ENCODE measurements at regions not wholly inside any gene's neighbourhood (a gene's known extent, or its start where the extent isn't known, plus 50 kb on each side); places are given as distances from the start of the nearest gene placed in this dataset.

DNA sequence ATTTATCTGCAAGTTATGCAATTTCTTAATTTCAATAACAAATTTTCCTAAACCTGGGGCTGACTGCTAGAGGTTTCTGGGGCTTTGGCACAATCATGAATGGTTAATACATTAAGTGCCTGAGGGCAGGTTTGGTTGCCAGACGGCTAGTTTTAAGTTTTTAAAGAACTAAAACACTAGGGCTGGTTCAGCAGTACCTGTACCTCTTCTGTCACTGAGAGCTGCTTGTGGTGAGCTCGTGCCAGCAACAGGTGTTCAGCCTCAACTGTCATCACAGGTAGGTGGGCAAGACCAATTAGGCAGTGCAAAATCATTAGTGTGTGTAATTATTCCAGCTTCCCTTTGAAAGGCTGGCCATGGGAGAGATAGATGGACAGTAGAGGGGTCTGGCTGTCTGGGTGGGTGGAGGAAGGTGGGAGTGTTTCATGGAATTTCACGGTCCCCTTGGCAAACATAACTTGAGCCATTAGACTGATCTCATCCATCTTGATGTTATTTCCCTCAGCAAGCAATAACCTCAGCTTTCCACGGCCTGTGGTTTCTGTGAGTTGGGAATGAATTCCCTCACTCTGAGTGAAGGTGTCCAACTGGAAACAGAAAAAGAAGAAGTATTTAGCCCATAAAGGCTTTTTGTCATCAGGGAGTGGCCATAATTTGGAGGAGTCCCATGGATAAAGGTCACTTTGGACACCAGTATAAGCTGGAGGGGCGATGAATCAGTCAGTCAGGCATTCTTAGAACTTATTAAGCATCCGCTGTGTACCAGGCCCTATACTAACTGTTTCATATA, 114.8 kb downstream of the SNX19 start:
- Histone ChIP-seq H3K27ac (replicated peaks) (no peak overlapping the region), H3K4me3 (replicated peaks; ENCODE audit: insufficient read depth, low read length) (no peak overlapping the region), H3K27me3 (ENCODE audit: insufficient read depth, poor library complexity, severe bottlenecking) (peaks cover 2% of the 10 kb centered on the region)
- DNase-seq (ENCODE audit: low read depth in 1 of 2, low spot score in 1 of 2), result no peak
- TF ChIP-seq POLR2AphosphoS5 (IDR thresholded peaks at IDR 0.05; ENCODE audit: low read depth) (no peak), SPI1 (IDR thresholded peaks at IDR 0.05; ENCODE audit: borderline replicate concordance, low read depth) (no peak)
- TF ChIP-seq, protein P1, sequence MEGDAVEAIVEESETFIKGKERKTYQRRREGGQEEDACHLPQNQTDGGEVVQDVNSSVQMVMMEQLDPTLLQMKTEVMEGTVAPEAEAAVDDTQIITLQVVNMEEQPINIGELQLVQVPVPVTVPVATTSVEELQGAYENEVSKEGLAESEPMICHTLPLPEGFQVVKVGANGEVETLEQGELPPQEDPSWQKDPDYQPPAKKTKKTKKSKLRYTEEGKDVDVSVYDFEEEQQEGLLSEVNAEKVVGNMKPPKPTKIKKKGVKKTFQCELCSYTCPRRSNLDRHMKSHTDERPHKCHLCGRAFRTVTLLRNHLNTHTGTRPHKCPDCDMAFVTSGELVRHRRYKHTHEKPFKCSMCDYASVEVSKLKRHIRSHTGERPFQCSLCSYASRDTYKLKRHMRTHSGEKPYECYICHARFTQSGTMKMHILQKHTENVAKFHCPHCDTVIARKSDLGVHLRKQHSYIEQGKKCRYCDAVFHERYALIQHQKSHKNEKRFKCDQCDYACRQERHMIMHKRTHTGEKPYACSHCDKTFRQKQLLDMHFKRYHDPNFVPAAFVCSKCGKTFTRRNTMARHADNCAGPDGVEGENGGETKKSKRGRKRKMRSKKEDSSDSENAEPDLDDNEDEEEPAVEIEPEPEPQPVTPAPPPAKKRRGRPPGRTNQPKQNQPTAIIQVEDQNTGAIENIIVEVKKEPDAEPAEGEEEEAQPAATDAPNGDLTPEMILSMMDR (IDR thresholded peaks at IDR 0.05; ENCODE audit: insufficient read depth, low read length), result no peak

DNA sequence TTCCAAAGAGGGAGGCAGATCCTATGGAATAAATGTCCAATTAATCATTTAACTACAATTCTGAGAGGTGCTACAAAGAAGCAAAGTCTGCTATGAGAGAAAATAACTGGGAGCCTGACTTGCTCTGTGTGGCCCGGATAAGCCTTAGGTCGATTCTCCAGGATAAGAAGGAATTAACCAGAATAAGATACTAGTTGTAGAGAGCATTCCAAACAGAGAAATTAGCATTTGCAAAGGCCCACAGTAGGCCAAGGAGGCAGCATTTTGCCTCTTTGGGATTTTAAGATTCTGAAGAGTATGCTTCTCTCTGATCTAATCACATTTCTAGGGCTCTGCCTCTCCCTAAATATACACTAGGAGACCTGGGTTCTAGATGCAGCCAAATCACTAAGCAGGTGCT, 113.7 kb downstream of the SNX19 start:
- TF ChIP-seq, protein P2, sequence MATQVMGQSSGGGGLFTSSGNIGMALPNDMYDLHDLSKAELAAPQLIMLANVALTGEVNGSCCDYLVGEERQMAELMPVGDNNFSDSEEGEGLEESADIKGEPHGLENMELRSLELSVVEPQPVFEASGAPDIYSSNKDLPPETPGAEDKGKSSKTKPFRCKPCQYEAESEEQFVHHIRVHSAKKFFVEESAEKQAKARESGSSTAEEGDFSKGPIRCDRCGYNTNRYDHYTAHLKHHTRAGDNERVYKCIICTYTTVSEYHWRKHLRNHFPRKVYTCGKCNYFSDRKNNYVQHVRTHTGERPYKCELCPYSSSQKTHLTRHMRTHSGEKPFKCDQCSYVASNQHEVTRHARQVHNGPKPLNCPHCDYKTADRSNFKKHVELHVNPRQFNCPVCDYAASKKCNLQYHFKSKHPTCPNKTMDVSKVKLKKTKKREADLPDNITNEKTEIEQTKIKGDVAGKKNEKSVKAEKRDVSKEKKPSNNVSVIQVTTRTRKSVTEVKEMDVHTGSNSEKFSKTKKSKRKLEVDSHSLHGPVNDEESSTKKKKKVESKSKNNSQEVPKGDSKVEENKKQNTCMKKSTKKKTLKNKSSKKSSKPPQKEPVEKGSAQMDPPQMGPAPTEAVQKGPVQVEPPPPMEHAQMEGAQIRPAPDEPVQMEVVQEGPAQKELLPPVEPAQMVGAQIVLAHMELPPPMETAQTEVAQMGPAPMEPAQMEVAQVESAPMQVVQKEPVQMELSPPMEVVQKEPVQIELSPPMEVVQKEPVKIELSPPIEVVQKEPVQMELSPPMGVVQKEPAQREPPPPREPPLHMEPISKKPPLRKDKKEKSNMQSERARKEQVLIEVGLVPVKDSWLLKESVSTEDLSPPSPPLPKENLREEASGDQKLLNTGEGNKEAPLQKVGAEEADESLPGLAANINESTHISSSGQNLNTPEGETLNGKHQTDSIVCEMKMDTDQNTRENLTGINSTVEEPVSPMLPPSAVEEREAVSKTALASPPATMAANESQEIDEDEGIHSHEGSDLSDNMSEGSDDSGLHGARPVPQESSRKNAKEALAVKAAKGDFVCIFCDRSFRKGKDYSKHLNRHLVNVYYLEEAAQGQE (IDR thresholded peaks at IDR 0.05; ENCODE audit: insufficient replicate concordance, low read depth), result no peak
- TF ChIP-seq SPI1 (IDR thresholded peaks at IDR 0.05; ENCODE audit: borderline replicate concordance, low read depth) (no peak), POLR2AphosphoS5 (IDR thresholded peaks at IDR 0.05; ENCODE audit: low read depth) (no peak), GABPA (IDR thresholded peaks at IDR 0.05; ENCODE audit: low read depth) (no peak)
- TF ChIP-seq, protein P1 (IDR thresholded peaks at IDR 0.05; ENCODE audit: insufficient read depth, low read length), result no peak
- no peak for DNase-seq (ENCODE audit: low read depth in 1 of 2, low spot score in 1 of 2)
- Histone ChIP-seq H3K27ac (replicated peaks) (no peak overlapping the region), H3K4me3 (replicated peaks; ENCODE audit: insufficient read depth, low read length) (no peak overlapping the region), H3K27me3 (ENCODE audit: insufficient read depth, poor library complexity, severe bottlenecking) (peaks cover 2% of the 10 kb centered on the region)

DNA sequence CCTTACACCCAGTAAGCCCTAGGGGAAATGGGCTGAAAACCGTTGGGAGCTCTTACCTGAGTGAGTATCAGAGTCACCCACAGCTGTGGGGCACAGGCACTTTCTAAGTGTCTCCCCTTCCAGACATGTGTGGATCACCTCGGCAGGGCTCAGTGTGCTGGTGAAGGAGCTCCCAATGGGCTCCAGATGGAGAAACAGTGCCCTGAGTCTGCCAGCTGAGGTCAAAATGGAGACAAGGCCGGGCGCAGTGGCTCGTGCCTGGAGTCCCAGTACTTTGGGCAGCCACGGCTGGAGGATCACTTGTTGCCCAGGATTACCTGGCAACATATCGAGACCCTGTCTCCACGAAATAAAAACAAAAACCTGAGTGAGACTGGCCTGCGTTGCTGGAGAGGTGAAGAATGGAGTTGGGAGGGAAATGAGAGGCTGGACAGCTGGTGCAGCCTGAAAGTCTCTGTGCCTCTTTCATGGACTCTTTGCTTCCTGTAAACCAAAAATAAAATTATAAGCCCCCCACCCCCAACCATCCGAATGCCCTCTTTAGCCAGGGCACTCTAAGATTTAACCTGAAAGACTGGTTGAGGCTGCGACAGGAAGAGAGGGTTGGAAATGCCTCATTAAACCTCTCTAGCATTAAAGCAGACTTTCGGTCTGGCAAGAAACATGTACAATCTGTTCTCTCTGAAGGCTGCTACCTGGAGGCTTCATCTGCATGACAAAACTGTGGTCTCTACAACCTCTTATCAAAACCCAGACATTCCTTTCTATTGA, 111.8 kb downstream of the SNX19 start:
- no peak overlapping the region for H3K27ac ChIP-seq (replicated peaks)
- no peak overlapping the region for H3K4me3 ChIP-seq (replicated peaks; ENCODE audit: insufficient read depth, low read length)
- peaks cover 2% of the 10 kb centered on the region for H3K27me3 ChIP-seq (ENCODE audit: insufficient read depth, poor library complexity, severe bottlenecking)
- no peak for DNase-seq (ENCODE audit: low read depth in 1 of 2, low spot score in 1 of 2)
- TF ChIP-seq, protein P2 (IDR thresholded peaks at IDR 0.05; ENCODE audit: insufficient replicate concordance, low read depth), result no peak
- TF ChIP-seq POLR2AphosphoS5 (IDR thresholded peaks at IDR 0.05; ENCODE audit: low read depth), result no peak
- TF ChIP-seq, protein P1 (IDR thresholded peaks at IDR 0.05; ENCODE audit: insufficient read depth, low read length), result no peak
- TF ChIP-seq SPI1 (IDR thresholded peaks at IDR 0.05; ENCODE audit: borderline replicate concordance, low read depth), result no peak
- TF ChIP-seq GABPA (IDR thresholded peaks at IDR 0.05; ENCODE audit: low read depth), result no peak
